SU-DHL-6 (cell line): ENCODE measurements at regions not wholly inside any gene's neighbourhood (a gene's known extent, or its start where the extent isn't known, plus 50 kb on each side); places are given as distances from the start of the nearest gene placed in this dataset.
"Not testable (repeated sequence)": the region's sequence is repeated elsewhere in the genome, so short reads cannot be mapped to it uniquely, and the experiment has no call there.

Source experiments
- H2AFZ ChIP-seq: fragments of 200-600 bp; sonication (generic); 2 replicates; pipeline ENCODE4 v1.6.1; 2014; ENCODE audit warnings: low read depth, mild to moderate bottlenecking, moderate library complexity, mixed read lengths, antibody characterized with exemption, low read length; ENCODE audit not compliant: severe bottlenecking
- H3F3A ChIP-seq: fragments of 200-600 bp; shearing (Covaris generic); 2 replicates; pipeline ENCODE4 v1.6.0; 2016; ENCODE audit warnings: antibody characterized with exemption, mild to moderate bottlenecking; ENCODE audit not compliant: insufficient read depth
- H3K27ac ChIP-seq: fragments of 200-600 bp; sonication (generic); 2 replicates; pipeline ENCODE4 v1.5.1; 2016; ENCODE audit warnings: low read depth, mild to moderate bottlenecking, low read length, moderate library complexity, mixed read lengths
- H3K27me3 ChIP-seq: fragments of 200-600 bp; sonication (generic), shearing (Covaris generic); 2 replicates; pipeline ENCODE4 v1.6.0; 2014; ENCODE audit warnings: mild to moderate bottlenecking, low read length
- H3K36me3 ChIP-seq: fragments of 200-600 bp; sonication (generic); 2 replicates; pipeline ENCODE4 v1.6.1; 2014; ENCODE audit warnings: mild to moderate bottlenecking, low read length, mixed read lengths
- H3K4me2 ChIP-seq: fragments of 300-600, 200-600 bp; shearing (Covaris generic), sonication (generic); 2 replicates; pipeline ENCODE4 v1.6.0; 2014; ENCODE audit warnings: low read length, low read depth, mild to moderate bottlenecking; ENCODE audit not compliant: poor library complexity, severe bottlenecking
- H3K4me3 ChIP-seq: fragments of 200-600 bp; sonication (generic); 2 replicates; pipeline ENCODE4 v1.5.1; 2014; ENCODE audit warnings: antibody characterized with exemption, low read length, mild to moderate bottlenecking, mixed read lengths; ENCODE audit not compliant: insufficient read depth, poor library complexity, severe bottlenecking
- H3K79me2 ChIP-seq: fragments of 200-600 bp; sonication (generic); 2 replicates; pipeline ENCODE4 v1.6.1; 2014; ENCODE audit warnings: mild to moderate bottlenecking, low read length, moderate library complexity; ENCODE audit not compliant: insufficient read depth
- H3K9ac ChIP-seq: fragments of 200-600 bp; sonication (generic); 2 replicates; pipeline ENCODE4 v1.7.0; 2014; ENCODE audit warnings: mild to moderate bottlenecking, low read length
- H3K9me2 ChIP-seq: fragments of 200-600 bp; sonication (generic); replicated peaks from 2 replicates; pipeline ENCODE4 v1.6.1; 2014; ENCODE audit warnings: low read length; ENCODE audit not compliant: insufficient read depth
- H3K9me3 ChIP-seq: fragments of 200-600 bp; sonication (generic); 2 replicates; pipeline ENCODE4 v1.6.1; 2014; ENCODE audit warnings: low read length, mixed read lengths; ENCODE audit not compliant: insufficient read depth
- H4K20me1 ChIP-seq: fragments of 200-600 bp; sonication (generic); 2 replicates; pipeline ENCODE4 v1.6.1; 2014; ENCODE audit warnings: low read depth, mild to moderate bottlenecking, antibody characterized with exemption, low read length, moderate library complexity, mixed read lengths
- CTCF ChIP-seq: fragments of 200-600 bp; sonication (generic); IDR thresholded peaks from one replicate; pipeline ENCODE4 v1.5.1; 2017; ENCODE audit warnings: antibody characterized with exemption, mild to moderate bottlenecking, low read length, moderate library complexity; ENCODE audit not compliant: insufficient read depth, poor library complexity, severe bottlenecking

DNA sequence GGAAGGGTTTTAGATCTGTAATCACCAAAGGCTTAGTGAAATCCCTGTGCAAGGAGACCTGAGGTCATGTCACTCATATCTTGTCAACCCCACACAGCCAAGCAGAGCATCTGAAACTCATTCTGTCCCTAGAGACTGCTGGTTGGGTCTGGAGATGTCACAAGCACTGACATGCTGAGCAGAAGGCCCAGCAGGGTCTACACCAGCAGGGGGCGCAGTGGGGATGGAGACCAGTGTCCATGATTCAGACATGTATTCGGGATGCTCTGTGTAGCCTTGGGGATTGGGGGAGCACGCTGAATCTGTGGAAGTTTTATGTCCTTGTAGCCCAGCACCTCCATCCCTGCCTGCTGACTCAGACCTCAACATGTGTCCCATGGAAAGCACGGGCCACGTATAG, 1247.3 kb downstream of the RPIA start:
- peak; percentile 26 for TF ChIP-seq CTCF
- H3K9me3 ChIP-seq, H3K27ac ChIP-seq, H3K27me3 ChIP-seq, H3K4me3 ChIP-seq, H3K9ac ChIP-seq, H3F3A ChIP-seq, H4K20me1 ChIP-seq, H3K36me3 ChIP-seq, H2AFZ ChIP-seq, H3K9me2 ChIP-seq, H3K4me2 ChIP-seq, H3K79me2 ChIP-seq: not testable (repeated sequence)

GRCh38 chr2:89944267-89944666, 1252.8 kb downstream of the RPIA start:
- H3F3A ChIP-seq, H3K79me2 ChIP-seq, H3K9me3 ChIP-seq, H3K36me3 ChIP-seq, H3K27ac ChIP-seq, H3K9me2 ChIP-seq, H3K4me3 ChIP-seq, H4K20me1 ChIP-seq, H3K9ac ChIP-seq, H2AFZ ChIP-seq, H3K4me2 ChIP-seq, H3K27me3 ChIP-seq: not testable (repeated sequence)

DNA sequence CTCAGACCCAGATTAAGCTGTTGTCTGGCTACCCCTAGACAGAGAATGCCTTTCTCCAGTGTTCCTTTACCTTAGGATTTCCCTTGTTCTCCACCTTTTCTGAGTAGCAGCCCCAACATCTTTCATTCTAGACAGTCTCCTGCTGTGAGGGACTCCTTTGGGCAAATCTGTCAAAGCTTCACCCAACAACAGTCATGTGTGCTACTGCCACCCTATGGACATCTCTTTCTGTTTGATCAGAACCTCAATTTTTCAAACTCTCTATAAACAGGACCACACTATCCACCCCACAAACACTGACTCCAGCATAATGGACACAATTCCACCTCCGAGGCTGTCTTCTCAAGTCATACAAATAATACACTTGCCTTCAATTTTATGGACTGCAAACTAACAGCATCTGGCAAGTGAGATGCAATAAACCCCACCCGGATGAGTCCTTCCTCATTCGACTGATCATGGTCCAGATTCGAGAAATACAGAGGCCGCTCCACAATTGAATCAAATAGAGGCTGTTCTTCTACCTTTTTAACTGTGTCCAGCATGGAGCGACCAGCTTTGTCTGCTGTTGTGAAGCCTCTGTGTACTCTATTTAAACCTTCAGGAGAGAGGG, 1253.6 kb downstream of the RPIA start:
- H3K27me3 ChIP-seq, H3K36me3 ChIP-seq, H3K27ac ChIP-seq, H3K4me3 ChIP-seq, H4K20me1 ChIP-seq, H3K4me2 ChIP-seq, H3K9ac ChIP-seq, H2AFZ ChIP-seq, H3F3A ChIP-seq, H3K9me2 ChIP-seq, H3K79me2 ChIP-seq, H3K9me3 ChIP-seq: not testable (repeated sequence)

DNA sequence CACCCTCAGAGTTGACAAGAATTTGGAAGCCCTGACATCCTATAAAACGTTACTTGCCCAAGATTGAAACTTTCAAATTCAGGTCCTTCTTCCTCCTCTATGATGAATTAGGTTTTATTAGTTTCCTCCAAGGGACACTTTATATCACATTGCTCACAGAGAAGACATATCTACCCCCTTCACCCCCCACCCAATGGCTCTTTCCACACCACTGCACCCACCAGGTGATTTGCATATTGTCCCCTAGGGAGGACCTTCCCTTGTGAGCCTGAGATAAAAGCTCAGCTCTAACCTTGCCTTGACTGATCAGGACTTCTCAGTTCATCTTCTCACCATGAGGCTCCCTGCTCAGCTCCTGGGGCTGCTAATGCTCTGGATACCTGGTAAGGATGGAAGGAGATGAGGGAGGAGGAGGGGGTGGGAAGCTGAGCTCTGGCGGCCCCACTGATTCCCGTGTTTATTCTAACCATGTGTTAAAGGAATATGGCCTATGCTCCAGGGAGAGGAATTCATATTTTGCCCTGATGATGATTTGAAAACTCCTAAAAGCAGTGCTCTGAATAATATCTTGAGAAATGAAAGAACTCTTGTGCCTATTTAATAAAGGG, 1255.8 kb downstream of the RPIA start:
- H2AFZ ChIP-seq, H3K79me2 ChIP-seq, H3K9me2 ChIP-seq, H3K27me3 ChIP-seq, H4K20me1 ChIP-seq, H3F3A ChIP-seq, H3K9me3 ChIP-seq, H3K36me3 ChIP-seq: not testable (repeated sequence)
- Histone ChIP-seq H3K4me2 (peak overlapping the region; percentile 61), H3K4me3 (peak overlapping the region; percentile 40), H3K27ac (0 out of 2 replicates have a peak overlapping the region, but pooled peaks have one; percentile 37), H3K9ac (peak overlapping the region; percentile 37; the same call in 1 of the 2 replicates)

DNA sequence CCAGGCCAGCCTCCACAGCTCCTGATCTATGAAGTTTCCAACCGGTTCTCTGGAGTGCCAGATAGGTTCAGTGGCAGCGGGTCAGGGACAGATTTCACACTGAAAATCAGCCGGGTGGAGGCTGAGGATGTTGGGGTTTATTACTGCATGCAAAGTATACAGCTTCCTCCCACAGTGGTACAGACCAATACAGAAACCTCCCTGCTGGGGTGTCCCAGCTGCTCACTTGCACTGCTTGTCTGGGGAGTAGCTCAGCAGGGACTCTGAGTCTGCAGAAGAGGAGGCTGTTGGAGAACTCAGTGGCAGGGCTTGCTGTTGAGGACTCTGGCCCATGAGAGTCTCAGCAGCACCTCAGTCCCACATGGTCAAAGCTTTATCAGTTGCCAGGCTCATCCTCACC, 1256.6 kb downstream of the RPIA start:
- not testable (repeated sequence) for H3F3A ChIP-seq, H3K79me2 ChIP-seq, H3K27me3 ChIP-seq, H3K36me3 ChIP-seq, H3K9me2 ChIP-seq, H4K20me1 ChIP-seq, H3K9me3 ChIP-seq, H3K27ac ChIP-seq, H2AFZ ChIP-seq
- Histone ChIP-seq H3K4me2 (peak overlapping the region; percentile 61), H3K4me3 (peak overlapping the region; percentile 40), H3K9ac (peak overlapping the region; percentile 37; the same call in 1 of the 2 replicates)

GRCh38 chr2:89950807-89951206, 1259.3 kb downstream of the RPIA start:
- not testable (repeated sequence) for H3K27me3 ChIP-seq, H3K4me2 ChIP-seq, H3F3A ChIP-seq, H3K9me2 ChIP-seq, H3K9ac ChIP-seq, H3K4me3 ChIP-seq, H4K20me1 ChIP-seq, H3K79me2 ChIP-seq, H2AFZ ChIP-seq, H3K27ac ChIP-seq, H3K9me3 ChIP-seq, H3K36me3 ChIP-seq
